Keratinocyte (primary cell): ENCODE measurements at regions not wholly inside any gene's neighbourhood (a gene's known extent, or its start where the extent isn't known, plus 50 kb on each side); places are given as distances from the start of the nearest gene placed in this dataset.

Experiments used
- DNase-seq: peaks from one replicate; pipeline ENCODE4 v3.0.0-alpha.2; 2011; ENCODE audit warnings: low read depth, missing footprints, low spot score
- FAIRE-seq: peaks from 2 replicates; lab custom pipeline; 2011; peaks lifted over from hg19 to GRCh38; lab: Jason Lieb, UNC
- H2AFZ ChIP-seq: 2 replicates; pipeline ENCODE4 v1.6.0; 2012; ENCODE audit warnings: low read length, control low read depth, inconsistent platforms; ENCODE audit not compliant: control insufficient read depth
- H3K27ac ChIP-seq: 2 replicates; pipeline ENCODE4 v1.5.1; 2011; ENCODE audit warnings: low read length; ENCODE audit not compliant: control insufficient read depth, insufficient read depth
- H3K27me3 ChIP-seq: 3 replicates; pipeline ENCODE4 v1.6.0; 2011; ENCODE audit warnings: low read length; ENCODE audit not compliant: control insufficient read depth, insufficient read depth; ENCODE audit errors: extremely low read depth
- H3K36me3 ChIP-seq, 2 experiments: 2 replicates in 1 of 2; 3 replicates in 1 of 2; pipeline ENCODE4 v1.5.1; 2011; ENCODE audit warnings: low read length in 2 of 2, mild to moderate bottlenecking in 1 of 2; ENCODE audit not compliant: control insufficient read depth in 2 of 2, insufficient read depth in 2 of 2; ENCODE audit errors: extremely low read depth in 1 of 2
- H3K4me1 ChIP-seq: 3 replicates; pipeline ENCODE4 v1.5.1; 2011; ENCODE audit warnings: low read length; ENCODE audit not compliant: control insufficient read depth, insufficient read depth; ENCODE audit errors: extremely low read depth
- H3K4me2 ChIP-seq: 3 replicates; pipeline ENCODE4 v1.6.0; 2011; ENCODE audit warnings: low read depth, low read length; ENCODE audit not compliant: control insufficient read depth, insufficient read depth; ENCODE audit errors: extremely low read depth
- H3K4me3 ChIP-seq, 3 experiments: fragments of 200-600 bp in 1 of 3; sonication (generic) in 1 of 3; 2 replicates in 2 of 3; 3 replicates in 1 of 3; pipeline ENCODE4 v1.5.1; 2011 to 2016; ENCODE audit warnings: low read length in 3 of 3, mild to moderate bottlenecking in 3 of 3, control low read depth in 2 of 3, inconsistent platforms in 1 of 3, low read depth in 1 of 3, mixed read lengths in 1 of 3, mixed run types in 1 of 3, moderate library complexity in 1 of 3; ENCODE audit not compliant: control insufficient read depth in 2 of 3, insufficient read depth in 2 of 3; ENCODE audit errors: extremely low read depth in 1 of 3
- H3K79me2 ChIP-seq: 2 replicates; pipeline ENCODE4 v1.6.0; 2012; ENCODE audit warnings: low read length; ENCODE audit not compliant: control insufficient read depth, insufficient read depth
- H3K9ac ChIP-seq: 3 replicates; pipeline ENCODE4 v1.6.0; 2011; ENCODE audit warnings: low read length; ENCODE audit not compliant: control insufficient read depth, insufficient read depth; ENCODE audit errors: extremely low read depth
- H3K9me1 ChIP-seq: 3 replicates; pipeline ENCODE4 v1.6.0; 2011; ENCODE audit warnings: low read length; ENCODE audit not compliant: control insufficient read depth, insufficient read depth; ENCODE audit errors: extremely low read depth
- H3K9me3 ChIP-seq: 2 replicates; pipeline ENCODE4 v1.5.1; 2012; ENCODE audit warnings: low read depth, low read length; ENCODE audit not compliant: control insufficient read depth
- H4K20me1 ChIP-seq: 3 replicates; pipeline ENCODE4 v1.6.0; 2011; ENCODE audit warnings: low read length; ENCODE audit not compliant: control insufficient read depth, insufficient read depth; ENCODE audit errors: extremely low read depth
- EZH2 ChIP-seq: IDR thresholded peaks from one replicate; pipeline ENCODE4 v1.6.1; 2012; ENCODE audit warnings: inconsistent platforms, mild to moderate bottlenecking, low read length, moderate library complexity
- dilution Hi-C: fragments of 300-500 bp; cut with MboI; formaldehyde crosslinking; loops from one replicate; pipeline ENCODE4 v1.7.0; 2020; ENCODE audit warnings: low sequenced_read_pairs; ENCODE audit not compliant: extremely low pct_ligation_motif_present
- TF ChIP-seq, protein P1 (sequence below), 3 experiments: IDR thresholded peaks in 1 of 3; conservative IDR thresholded peaks in 1 of 3; optimal IDR thresholded peaks in 1 of 3; 2 replicates in 2 of 3; 3 replicates in 1 of 3; pipeline versions ENCODE3 to v1.5.1; 2011; ENCODE audit warnings: low read length in 3 of 3, mild to moderate bottlenecking in 3 of 3, moderate library complexity in 2 of 3, control low read depth in 1 of 3, inconsistent platforms in 1 of 3; ENCODE audit not compliant: insufficient read depth in 2 of 3; ENCODE audit errors: extremely low read depth in 1 of 3

DNA sequence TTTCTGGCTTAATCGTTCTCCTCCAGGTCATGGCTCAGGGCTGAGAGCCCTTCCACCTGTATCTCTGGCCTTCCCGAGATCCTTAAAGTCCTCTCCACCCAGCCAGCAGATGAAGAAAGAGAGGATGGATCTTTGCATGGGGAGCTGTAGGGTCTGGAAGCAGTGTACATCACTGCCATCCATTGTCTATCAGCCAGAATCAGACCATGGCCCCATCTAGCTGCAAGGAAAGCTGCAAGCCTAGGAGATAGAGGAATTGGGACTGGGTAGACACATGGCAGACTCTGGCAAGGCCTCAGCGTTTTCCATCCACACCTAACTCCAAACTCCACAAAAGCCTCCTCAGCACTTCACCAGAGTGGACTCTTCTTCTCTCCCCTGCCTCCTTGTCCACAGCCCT, 113.8 kb upstream of the MAFB start:
- no peak overlapping the region for H3K4me3 ChIP-seq
- peaks cover 16% of the 10 kb centered on the region for H3K27me3 ChIP-seq
- H3K27ac ChIP-seq: no peak overlapping the region
- no peak for FAIRE-seq
- no peaks in the 10 kb centered on the region for H3K79me2 ChIP-seq
- H2AFZ ChIP-seq: no peak overlapping the region
- no peak overlapping the region for H3K4me2 ChIP-seq
- H3K9me3 ChIP-seq: no peaks in the 10 kb centered on the region
- H3K9ac ChIP-seq: no peak overlapping the region
- dilution Hi-C loops: no loop called here
- DNase-seq: no peak
- no peaks in the 10 kb centered on the region for H4K20me1 ChIP-seq
- no peaks in the 10 kb centered on the region for H3K4me1 ChIP-seq
- H3K9me1 ChIP-seq: no peaks in the 10 kb centered on the region
- TF ChIP-seq, protein P1, sequence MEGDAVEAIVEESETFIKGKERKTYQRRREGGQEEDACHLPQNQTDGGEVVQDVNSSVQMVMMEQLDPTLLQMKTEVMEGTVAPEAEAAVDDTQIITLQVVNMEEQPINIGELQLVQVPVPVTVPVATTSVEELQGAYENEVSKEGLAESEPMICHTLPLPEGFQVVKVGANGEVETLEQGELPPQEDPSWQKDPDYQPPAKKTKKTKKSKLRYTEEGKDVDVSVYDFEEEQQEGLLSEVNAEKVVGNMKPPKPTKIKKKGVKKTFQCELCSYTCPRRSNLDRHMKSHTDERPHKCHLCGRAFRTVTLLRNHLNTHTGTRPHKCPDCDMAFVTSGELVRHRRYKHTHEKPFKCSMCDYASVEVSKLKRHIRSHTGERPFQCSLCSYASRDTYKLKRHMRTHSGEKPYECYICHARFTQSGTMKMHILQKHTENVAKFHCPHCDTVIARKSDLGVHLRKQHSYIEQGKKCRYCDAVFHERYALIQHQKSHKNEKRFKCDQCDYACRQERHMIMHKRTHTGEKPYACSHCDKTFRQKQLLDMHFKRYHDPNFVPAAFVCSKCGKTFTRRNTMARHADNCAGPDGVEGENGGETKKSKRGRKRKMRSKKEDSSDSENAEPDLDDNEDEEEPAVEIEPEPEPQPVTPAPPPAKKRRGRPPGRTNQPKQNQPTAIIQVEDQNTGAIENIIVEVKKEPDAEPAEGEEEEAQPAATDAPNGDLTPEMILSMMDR (optimal IDR thresholded peaks at IDR 0.05 in 1 of 3, IDR thresholded peaks at IDR 0.05 in 1 of 3, conservative IDR thresholded peaks at IDR 0.05 in 1 of 3; ENCODE audit: extremely low read depth in 1 of 3, insufficient read depth in 2 of 3, low read length in 3 of 3): no peak
- TF ChIP-seq EZH2: no peak
- no peaks in the 10 kb centered on the region for H3K36me3 ChIP-seq

DNA sequence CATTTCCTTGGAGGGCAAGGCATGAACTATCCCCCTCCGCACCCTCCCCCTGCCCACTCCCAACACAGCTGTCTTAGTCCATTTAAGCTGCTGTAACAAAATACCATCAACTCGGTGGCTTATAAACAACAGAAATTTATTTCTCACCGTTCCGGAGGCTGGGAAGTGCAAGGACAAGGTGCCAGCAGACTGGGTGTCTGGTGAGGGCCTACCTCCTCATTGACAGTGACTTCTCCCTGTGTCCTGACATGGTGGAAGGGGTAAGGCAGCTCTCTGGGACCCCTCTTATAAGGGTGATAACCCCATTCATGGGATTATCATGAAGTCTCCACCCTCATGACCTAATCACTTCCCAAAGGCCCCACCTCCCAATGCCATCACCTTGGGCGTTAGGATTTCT, 114.3 kb upstream of the MAFB start:
- no peaks in the 10 kb centered on the region for H3K36me3 ChIP-seq
- no peak overlapping the region for H3K4me3 ChIP-seq
- no peaks in the 10 kb centered on the region for H3K9me1 ChIP-seq
- H3K4me2 ChIP-seq: no peak overlapping the region
- no peak overlapping the region for H3K27ac ChIP-seq
- H3K9me3 ChIP-seq: no peaks in the 10 kb centered on the region
- FAIRE-seq (no peak), DNase-seq (no peak)
- H3K9ac ChIP-seq: no peak overlapping the region
- no peaks in the 10 kb centered on the region for H4K20me1 ChIP-seq
- H3K79me2 ChIP-seq: no peaks in the 10 kb centered on the region
- TF ChIP-seq EZH2: no peak
- TF ChIP-seq, protein P1 (optimal IDR thresholded peaks at IDR 0.05 in 1 of 3, IDR thresholded peaks at IDR 0.05 in 1 of 3, conservative IDR thresholded peaks at IDR 0.05 in 1 of 3; ENCODE audit: extremely low read depth in 1 of 3, insufficient read depth in 2 of 3, low read length in 3 of 3): no peak
- H2AFZ ChIP-seq: no peak overlapping the region
- H3K27me3 ChIP-seq: peaks cover 21% of the 10 kb centered on the region
- no peaks in the 10 kb centered on the region for H3K4me1 ChIP-seq
- dilution Hi-C loops: no loop called here
